Prostate gland (tissue), 2 donors: ENCODE measurements at regions not wholly inside any gene's neighbourhood (a gene's known extent, or its start where the extent isn't known, plus 50 kb on each side); places are given as distances from the start of the nearest gene placed in this dataset.
"Not testable (repeated sequence)": the region's sequence is repeated elsewhere in the genome, so short reads cannot be mapped to it uniquely, and the experiment has no call there.

Experiments used
- DNase-seq: peaks from one replicate; pipeline ENCODE4 v3.0.0-alpha.2; 2019; ENCODE audit warnings: low spot score
- H3K27ac ChIP-seq, 2 donors: fragments of 200-600 bp; sonication (generic); 2 replicates each; pipeline ENCODE4 v1.5.1; 2017 to 2019
- H3K27me3 ChIP-seq: fragments of 200-600 bp; sonication (generic); replicated peaks from 2 replicates; pipeline ENCODE4 v1.5.1; 2019; ENCODE audit not compliant: insufficient read depth
- H3K36me3 ChIP-seq, 2 donors: fragments of 200-600 bp; sonication (generic); 1 replicate in 1 of 2; 2 replicates in 1 of 2; pipeline versions ENCODE4 v1.5.1 to v1.8.1; 2017 to 2019
- H3K4me1 ChIP-seq: fragments of 200-600 bp; sonication (generic); replicated peaks from 2 replicates; pipeline ENCODE4 v1.5.1; 2019
- H3K4me3 ChIP-seq, 2 donors: fragments of 200-600 bp; sonication (generic); 2 replicates each; pipeline ENCODE4 v1.5.1; 2017 to 2019
- H3K9me3 ChIP-seq: fragments of 200-600 bp; sonication (generic); 2 replicates; pipeline ENCODE4 v1.5.1; 2017
- CTCF ChIP-seq, 4 experiments: fragments of 200-600 bp in 2 of 4; fragments of 450-650 bp in 2 of 4; sonication (generic) in 2 of 4; IDR thresholded peaks; 1 replicate in 3 of 4; 2 replicates in 1 of 4; pipeline ENCODE4 v1.5.1; 2016 to 2019; ENCODE audit warnings: antibody characterized with exemption in 4 of 4, mild to moderate bottlenecking in 2 of 4, moderate library complexity in 2 of 4
- WGBS: methylation state at CpG from one replicate; pipeline ENCODE4 v1.1.5; 2018; 5-methylcytosine and 5-hydroxymethylcytosine counted together
- intact Hi-C: fragments of 100-400 bp; cut with DNase I; formaldehyde crosslinking; loops from one replicate; pipeline ENCODE4 v1.14.2; 2022

GRCh38 chr12:9481289-9481688, 126.4 kb downstream of the KLRB1 start:
- H3K27me3 ChIP-seq, H3K27ac ChIP-seq, H3K4me3 ChIP-seq, DNase-seq, intact Hi-C loops, H3K36me3 ChIP-seq, H3K4me1 ChIP-seq, H3K9me3 ChIP-seq: not testable (repeated sequence)
- WGBS: 97% methylated on average over 3 of the region's 3 CpGs

- H3K27ac ChIP-seq, H3K27me3 ChIP-seq, H3K36me3 ChIP-seq, intact Hi-C loops, H3K4me3 ChIP-seq, DNase-seq, H3K4me1 ChIP-seq, H3K9me3 ChIP-seq: not testable (repeated sequence)
- 60% methylated on average over 2 of the region's 2 CpGs for WGBS
These were observed 133.5 kb downstream of the KLRB1 start for GRCh38 chr12:9474197-9474596.

GRCh38 chr12:9473638-9474037, 134.1 kb downstream of the KLRB1 start:
- H3K27ac ChIP-seq, intact Hi-C loops, H3K36me3 ChIP-seq, DNase-seq, H3K27me3 ChIP-seq, H3K4me3 ChIP-seq, H3K4me1 ChIP-seq, H3K9me3 ChIP-seq: not testable (repeated sequence)
- 100% methylated on average over 1 of the region's 1 CpG for WGBS

GRCh38 chr12:9471501-9471900, 136.2 kb downstream of the KLRB1 start:
- DNase-seq, H3K27me3 ChIP-seq, H3K4me1 ChIP-seq, H3K27ac ChIP-seq, H3K36me3 ChIP-seq, H3K4me3 ChIP-seq, intact Hi-C loops, H3K9me3 ChIP-seq: not testable (repeated sequence)
- 91% methylated on average over 8 of the region's 8 CpGs for WGBS

- H3K4me3 ChIP-seq, H3K36me3 ChIP-seq, intact Hi-C loops, H3K9me3 ChIP-seq, H3K27ac ChIP-seq, H3K27me3 ChIP-seq, DNase-seq, H3K4me1 ChIP-seq: not testable (repeated sequence)
- 88% methylated on average over 1 of the region's 1 CpG for WGBS
These were observed 137.3 kb downstream of the KLRB1 start for GRCh38 chr12:9470367-9470766.

GRCh38 chr12:9469956-9470355, 137.8 kb downstream of the KLRB1 start:
- not testable (repeated sequence) for H3K4me1 ChIP-seq, H3K36me3 ChIP-seq, H3K27ac ChIP-seq, DNase-seq, H3K27me3 ChIP-seq, H3K4me3 ChIP-seq, H3K9me3 ChIP-seq
- intact Hi-C loops: loop anchor here (5.0 kb wide), 1 partner anchor 138 kb away; no protein-coding TSS in a partner anchor
- 89% methylated on average over 1 of the region's 1 CpG for WGBS

GRCh38 chr12:9469463-9469862, 138.3 kb downstream of the KLRB1 start:
- H3K36me3 ChIP-seq, H3K27me3 ChIP-seq, H3K4me3 ChIP-seq, DNase-seq, H3K9me3 ChIP-seq, H3K4me1 ChIP-seq, H3K27ac ChIP-seq: not testable (repeated sequence)
- intact Hi-C loops: loop anchor here (5.0 kb wide), 1 partner anchor 137 kb away; no protein-coding TSS in a partner anchor
- 77% methylated on average over 2 of the region's 2 CpGs for WGBS

GRCh38 chr12:9468998-9469397, 138.7 kb downstream of the KLRB1 start:
- intact Hi-C loops: loop anchor here (5.0 kb wide), 1 partner anchor 137 kb away; no protein-coding TSS in a partner anchor
- H3K9me3 ChIP-seq, H3K4me1 ChIP-seq, H3K36me3 ChIP-seq, H3K27ac ChIP-seq, H3K4me3 ChIP-seq, H3K27me3 ChIP-seq: not testable (repeated sequence)
- WGBS: 46% methylated on average over 6 of the region's 6 CpGs
- peak in 3 of 4 experiments; percentile 38 to 72 (median 66) for TF ChIP-seq CTCF (IDR thresholded peaks at IDR 0.05)
- peak; percentile 45 for DNase-seq

- 87% methylated on average over 1 of the region's 1 CpG for WGBS
- not testable (repeated sequence) for DNase-seq, H3K27me3 ChIP-seq, H3K36me3 ChIP-seq, H3K4me3 ChIP-seq, H3K9me3 ChIP-seq, H3K4me1 ChIP-seq, H3K27ac ChIP-seq
- intact Hi-C loops: loop anchor here (5.0 kb wide), 1 partner anchor 136 kb away; no protein-coding TSS in a partner anchor
These were observed 139.6 kb downstream of the KLRB1 start for GRCh38 chr12:9468144-9468543.
